Retinal pigment epithelial cell (primary cell): ENCODE measurements at regions not wholly inside any gene's neighbourhood (a gene's known extent, or its start where the extent isn't known, plus 50 kb on each side); places are given as distances from the start of the nearest gene placed in this dataset.

Source experiments
- DNase-seq: peaks from one replicate; pipeline ENCODE4 v3.0.0-alpha.2; 2010; ENCODE audit warnings: low read depth
- H3K4me3 ChIP-seq: 2 replicates; pipeline ENCODE4 v1.5.1; 2011; ENCODE audit warnings: mild to moderate bottlenecking, low read length, control low read depth, moderate library complexity
- CTCF ChIP-seq: conservative IDR thresholded peaks from 2 replicates; pipeline ENCODE4 v1.5.1; 2011; ENCODE audit warnings: low read depth, low read length, control low read depth, inconsistent platforms

GRCh38 chr1:112232848-112233247, 163.2 kb upstream of the CTTNBP2NL start:
- DNase-seq, result no peak
- TF ChIP-seq CTCF, result no peak
- no peak overlapping the region for H3K4me3 ChIP-seq

DNA sequence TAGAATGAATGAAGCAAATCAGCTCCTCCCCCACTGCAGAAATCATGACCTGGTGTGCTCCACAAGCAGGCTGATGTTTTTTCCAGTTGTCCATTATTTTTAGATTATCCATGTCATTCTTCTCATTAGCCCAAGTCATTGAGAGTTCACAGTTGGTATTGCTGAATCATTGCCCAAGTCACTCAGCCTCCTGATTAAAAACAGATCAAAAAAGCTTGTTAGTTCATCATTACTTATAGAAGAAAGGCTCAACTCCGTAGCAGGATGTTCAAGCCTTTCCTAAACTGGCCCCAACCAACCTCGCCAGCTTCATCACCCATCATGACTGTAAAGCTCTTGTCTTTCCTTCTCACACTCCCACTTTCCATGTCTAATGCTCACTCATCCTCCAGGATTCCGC, 161.3 kb upstream of the CTTNBP2NL start:
- H3K4me3 ChIP-seq, result no peak overlapping the region
- TF ChIP-seq CTCF, result no peak

DNA sequence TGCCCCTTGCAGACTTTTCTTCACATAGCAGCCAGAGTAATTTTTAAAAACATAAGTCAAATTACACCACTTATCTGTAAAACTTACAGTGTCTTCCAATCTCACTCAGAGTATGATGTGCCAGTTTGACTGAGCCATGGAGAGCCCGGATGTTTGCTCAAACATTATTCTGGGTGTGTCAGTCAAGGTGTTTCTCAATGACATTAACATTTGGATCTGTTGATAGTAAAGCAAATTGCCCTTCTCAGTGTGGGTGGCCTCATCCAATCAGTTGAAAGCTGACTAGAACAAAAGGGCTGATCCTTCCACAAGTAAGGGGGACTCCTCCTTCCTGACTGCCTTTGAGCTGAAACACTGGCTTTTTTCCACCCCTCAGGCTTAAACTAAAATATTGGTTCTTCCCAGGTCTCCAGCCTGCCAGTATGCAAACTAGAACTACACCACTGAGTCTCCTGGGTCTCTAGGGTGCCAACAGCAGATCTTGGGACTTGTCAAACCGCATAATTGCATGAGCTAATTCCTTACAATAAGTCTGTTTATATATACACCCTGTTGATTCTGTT, 157.9 kb upstream of the CTTNBP2NL start:
- TF ChIP-seq CTCF, result no peak
- no peak overlapping the region for H3K4me3 ChIP-seq
- no peak for DNase-seq

More for the DNA sequence above, 161.3 kb upstream of the CTTNBP2NL start:
- DNase-seq, result no peak

DNA sequence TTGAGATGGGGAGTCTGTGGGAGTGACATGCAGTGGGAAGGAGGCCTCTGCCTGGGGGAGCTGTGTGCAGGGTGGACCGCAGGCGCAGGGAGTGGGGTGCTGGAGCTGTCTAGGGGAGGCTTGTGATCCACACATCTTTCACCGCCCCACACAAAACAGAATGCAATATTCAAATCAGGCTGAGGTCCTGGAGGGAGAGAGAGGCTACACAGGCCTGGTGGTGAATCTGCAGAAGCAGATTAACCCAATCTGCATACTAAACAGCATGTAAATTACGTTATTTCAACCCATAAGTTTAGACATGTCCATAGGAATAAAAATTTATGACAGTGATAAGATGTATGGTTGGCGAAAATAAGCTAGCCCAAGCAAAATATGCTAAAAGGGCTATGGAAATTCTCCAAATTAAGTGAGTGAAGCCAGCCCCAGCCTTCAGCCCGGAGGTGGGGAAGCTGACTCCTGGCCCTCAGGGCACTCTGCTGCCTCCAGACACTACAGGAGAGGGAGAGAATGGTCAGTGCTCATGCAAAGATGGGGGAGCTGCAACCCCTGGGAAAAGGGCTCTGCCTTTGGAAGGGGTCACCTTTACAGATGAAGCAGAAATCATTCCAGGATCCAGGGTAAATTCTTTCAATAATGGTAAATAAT, 156.2 kb upstream of the CTTNBP2NL start:
- no peak for DNase-seq
- no peak for TF ChIP-seq CTCF
- H3K4me3 ChIP-seq, result no peak overlapping the region

DNA sequence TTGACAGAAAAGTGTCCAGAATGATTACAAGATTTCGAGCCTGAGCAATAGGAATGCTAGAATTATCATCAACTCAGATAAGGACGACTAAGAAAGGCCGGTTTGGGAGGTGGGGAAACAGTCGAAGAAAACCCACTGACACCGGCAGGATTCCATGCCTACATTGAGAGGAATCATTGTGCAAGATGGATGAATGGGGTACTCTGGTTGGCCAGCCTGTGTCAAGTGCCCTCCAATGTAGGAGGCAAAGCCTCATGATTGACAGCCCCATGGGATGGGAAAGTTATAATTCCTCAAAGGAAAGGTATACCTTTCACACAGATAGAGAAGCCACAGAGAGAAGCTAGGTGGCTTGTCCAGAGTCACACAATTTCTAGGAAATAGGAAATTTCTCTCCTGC, 153.5 kb upstream of the CTTNBP2NL start:
- TF ChIP-seq CTCF, result no peak
- no peak for DNase-seq
- H3K4me3 ChIP-seq, result no peak overlapping the region

- DNase-seq, result no peak
- H3K4me3 ChIP-seq, result no peak overlapping the region
- TF ChIP-seq CTCF, result no peak
These were observed 151.9 kb upstream of the CTTNBP2NL start for GRCh38 chr1:112244131-112244530.

- DNase-seq, result no peak
- no peak overlapping the region for H3K4me3 ChIP-seq
- no peak for TF ChIP-seq CTCF
These were observed 150.9 kb upstream of the CTTNBP2NL start for GRCh38 chr1:112245114-112245513.
